Retinal pigment epithelial cell (primary cell): ENCODE measurements at regions not wholly inside any gene's neighbourhood (a gene's known extent, or its start where the extent isn't known, plus 50 kb on each side); places are given as distances from the start of the nearest gene placed in this dataset.
"Not testable (repeated sequence)": the region's sequence is repeated elsewhere in the genome, so short reads cannot be mapped to it uniquely, and the experiment has no call there.

Source experiments
- DNase-seq: peaks from one replicate; pipeline ENCODE4 v3.0.0-alpha.2; 2010; ENCODE audit warnings: low read depth
- H3K4me3 ChIP-seq: 2 replicates; pipeline ENCODE4 v1.5.1; 2011; ENCODE audit warnings: mild to moderate bottlenecking, low read length, control low read depth, moderate library complexity
- TF ChIP-seq, protein P1 (sequence below): conservative IDR thresholded peaks from 2 replicates; pipeline ENCODE4 v1.5.1; 2011; ENCODE audit warnings: low read depth, low read length, control low read depth, inconsistent platforms

GRCh38 chr3:182521339-182521738 lies 272.0 kb upstream of the ATP11B start:
- TF ChIP-seq, protein P1, sequence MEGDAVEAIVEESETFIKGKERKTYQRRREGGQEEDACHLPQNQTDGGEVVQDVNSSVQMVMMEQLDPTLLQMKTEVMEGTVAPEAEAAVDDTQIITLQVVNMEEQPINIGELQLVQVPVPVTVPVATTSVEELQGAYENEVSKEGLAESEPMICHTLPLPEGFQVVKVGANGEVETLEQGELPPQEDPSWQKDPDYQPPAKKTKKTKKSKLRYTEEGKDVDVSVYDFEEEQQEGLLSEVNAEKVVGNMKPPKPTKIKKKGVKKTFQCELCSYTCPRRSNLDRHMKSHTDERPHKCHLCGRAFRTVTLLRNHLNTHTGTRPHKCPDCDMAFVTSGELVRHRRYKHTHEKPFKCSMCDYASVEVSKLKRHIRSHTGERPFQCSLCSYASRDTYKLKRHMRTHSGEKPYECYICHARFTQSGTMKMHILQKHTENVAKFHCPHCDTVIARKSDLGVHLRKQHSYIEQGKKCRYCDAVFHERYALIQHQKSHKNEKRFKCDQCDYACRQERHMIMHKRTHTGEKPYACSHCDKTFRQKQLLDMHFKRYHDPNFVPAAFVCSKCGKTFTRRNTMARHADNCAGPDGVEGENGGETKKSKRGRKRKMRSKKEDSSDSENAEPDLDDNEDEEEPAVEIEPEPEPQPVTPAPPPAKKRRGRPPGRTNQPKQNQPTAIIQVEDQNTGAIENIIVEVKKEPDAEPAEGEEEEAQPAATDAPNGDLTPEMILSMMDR = no peak
- no peak for DNase-seq
- H3K4me3 ChIP-seq = no peak overlapping the region

GRCh38 chr3:182523424-182523823 lies 269.9 kb upstream of the ATP11B start:
- not testable (repeated sequence) for DNase-seq, H3K4me3 ChIP-seq

GRCh38 chr3:182523836-182524235 lies 269.5 kb upstream of the ATP11B start:
- no peak overlapping the region for H3K4me3 ChIP-seq
- DNase-seq = no peak
- TF ChIP-seq, protein P1 = no peak

GRCh38 chr3:182524711-182525401 lies 268.4 kb upstream of the ATP11B start:
- TF ChIP-seq, protein P1 = no peak
- no peak overlapping the region for H3K4me3 ChIP-seq
- DNase-seq = no peak

- H3K4me3 ChIP-seq = no peak overlapping the region
- TF ChIP-seq, protein P1 = no peak
- no peak for DNase-seq
Measured at GRCh38 chr3:182525766-182526374, 267.4 kb upstream of the ATP11B start.

- peak; percentile 9 for DNase-seq
- no peak overlapping the region for H3K4me3 ChIP-seq
- TF ChIP-seq, protein P1 = no peak
Measured at GRCh38 chr3:182527745-182528144, 265.6 kb upstream of the ATP11B start.

DNA sequence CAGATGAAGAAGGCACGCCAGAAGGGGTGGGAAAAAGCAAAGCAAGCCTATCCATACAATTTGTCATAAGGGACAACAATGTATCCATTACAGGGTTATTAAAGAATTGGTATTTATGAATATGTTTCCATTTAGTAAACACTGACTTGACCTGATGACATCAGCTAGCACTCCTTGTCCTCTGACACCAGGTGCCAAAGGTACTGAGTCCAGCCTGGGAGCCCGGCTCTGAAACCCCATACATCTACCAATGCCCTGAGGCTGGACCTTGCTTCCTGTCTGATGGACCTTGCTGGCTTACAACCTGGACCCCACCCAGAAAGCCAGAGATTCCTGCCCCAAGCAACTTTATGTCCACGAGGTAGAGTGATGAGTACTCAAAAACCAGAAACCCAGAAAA lies 263.0 kb upstream of the ATP11B start:
- no peak for DNase-seq
- TF ChIP-seq, protein P1 = no peak
- no peak overlapping the region for H3K4me3 ChIP-seq
